GM23248 (cell line): ENCODE measurements at regions not wholly inside any gene's neighbourhood (a gene's known extent, or its start where the extent isn't known, plus 50 kb on each side); places are given as distances from the start of the nearest gene placed in this dataset.

Experiments used
- EZH2 ChIP-seq: fragments of 200-600 bp; sonication (generic); IDR thresholded peaks from 2 replicates; pipeline ENCODE4 v1.6.1; 2018; ENCODE audit warnings: antibody characterized with exemption, mild to moderate bottlenecking; ENCODE audit not compliant: insufficient read depth, poor library complexity, severe bottlenecking
- EZH2phosphoT487 ChIP-seq: fragments of 200-600 bp; sonication (generic); IDR thresholded peaks from 2 replicates; pipeline ENCODE4 v1.6.1; 2018; ENCODE audit warnings: antibody characterized with exemption, moderate library complexity, mild to moderate bottlenecking, low read depth; ENCODE audit not compliant: insufficient read depth

DNA sequence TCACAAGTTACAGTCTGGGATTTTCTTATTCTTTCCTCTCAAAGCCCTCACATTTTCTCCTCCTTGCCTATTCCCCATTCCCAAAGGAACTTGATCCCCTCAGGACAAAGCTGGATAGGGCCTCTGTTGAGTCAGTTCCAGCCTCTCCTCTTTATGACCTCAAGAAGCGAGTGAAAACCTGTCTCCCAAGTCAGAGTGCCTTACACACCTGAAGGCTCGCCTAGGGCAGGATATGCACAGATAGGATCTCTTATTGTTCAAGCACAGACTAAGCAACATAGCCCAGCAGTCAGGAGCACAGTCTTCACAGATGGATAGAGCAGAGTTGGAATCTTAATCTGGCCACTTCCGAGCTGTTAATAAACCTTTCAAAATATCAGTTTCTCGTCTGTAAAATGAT, 60.8 kb upstream of the PRRC2C start:
- TF ChIP-seq EZH2 (no peak), EZH2phosphoT487 (no peak)
